SK-N-SH (cell line): ENCODE measurements at regions not wholly inside any gene's neighbourhood (a gene's known extent, or its start where the extent isn't known, plus 50 kb on each side); places are given as distances from the start of the nearest gene placed in this dataset.

Source experiments
- CTCF ChIA-PET: fragments of 300-600, 350-600 bp; formaldehyde crosslinking; extraction: SDS; loops from one replicate; lab custom pipeline; 2021; lab: Yijun Ruan, JAX
- POLR2A ChIA-PET: fragments of 350-600 bp; sonication (Branson Sonifier 250); formaldehyde crosslinking; extraction: SDS; loops from one replicate; lab custom pipeline; 2020; ENCODE audit warnings: antibody characterized with exemption, inconsistent platforms; lab: Yijun Ruan, JAX
- DNase-seq: peaks from one replicate; pipeline ENCODE4 v3.0.0; 2012
- H2AFZ ChIP-seq: fragments of 200-600 bp; sonication (generic); 2 replicates; pipeline ENCODE4 v1.8.1; 2016; ENCODE audit warnings: antibody characterized with exemption, mild to moderate bottlenecking, low read depth
- H3F3A ChIP-seq: fragments of 200-600 bp; sonication (generic); replicated peaks from 2 replicates; pipeline ENCODE3; 2016; ENCODE audit warnings: antibody characterized with exemption, mild to moderate bottlenecking; ENCODE audit not compliant: insufficient read depth
- H3K27ac ChIP-seq, 2 experiments: fragments of 200-500 bp in 1 of 2; fragments of 200-600 bp in 1 of 2; sonication (Bioruptor generic) in 1 of 2; sonication (generic), shearing (Covaris generic) in 1 of 2; 2 replicates each; pipeline versions ENCODE4 v1.5.1 to v1.6.1; 2014 to 2016; ENCODE audit warnings: low read depth in 2 of 2, inconsistent platforms in 1 of 2, low read length in 1 of 2, mild to moderate bottlenecking in 1 of 2, mixed read lengths in 1 of 2
- H3K27me3 ChIP-seq: fragments of 200-600 bp; sonication (generic), shearing (Covaris generic); 2 replicates; pipeline ENCODE4 v1.6.1; 2016; ENCODE audit warnings: mixed run types; ENCODE audit not compliant: insufficient read depth
- H3K36me3 ChIP-seq, 2 experiments: fragments of 200-500 bp in 1 of 2; fragments of 200-600 bp in 1 of 2; sonication (Bioruptor generic) in 1 of 2; sonication (generic) in 1 of 2; replicated peaks in 1 of 2; 2 replicates each; pipeline versions ENCODE3 to v1.5.1; 2014 to 2016; ENCODE audit warnings: low read length in 1 of 2, mild to moderate bottlenecking in 1 of 2; ENCODE audit not compliant: insufficient read depth in 2 of 2, control insufficient read depth in 1 of 2
- H3K4me1 ChIP-seq, 2 experiments: fragments of 200-500 bp in 1 of 2; fragments of 200-600 bp in 1 of 2; sonication (Bioruptor generic) in 1 of 2; sonication (generic), shearing (Covaris generic) in 1 of 2; 2 replicates each; pipeline versions ENCODE4 v1.5.1 to v1.6.1; 2014 to 2016; ENCODE audit warnings: low read depth in 1 of 2, low read length in 1 of 2, mixed run types in 1 of 2; ENCODE audit not compliant: insufficient read depth in 2 of 2, control insufficient read depth in 1 of 2
- H3K4me2 ChIP-seq: fragments of 200-600 bp; sonication (generic), shearing (Covaris generic); 2 replicates; pipeline ENCODE4 v1.6.1; 2017; ENCODE audit warnings: mixed run types
- H3K4me3 ChIP-seq, 2 experiments: fragments of 200-500 bp in 1 of 2; fragments of 200-600 bp in 1 of 2; sonication (Bioruptor generic) in 1 of 2; sonication (generic), shearing (Covaris generic) in 1 of 2; 2 replicates each; pipeline versions ENCODE4 v1.5.1 to v1.8.1; 2014 to 2016; ENCODE audit warnings: low read depth in 2 of 2, inconsistent platforms in 1 of 2, low read length in 1 of 2, mild to moderate bottlenecking in 1 of 2, mixed read lengths in 1 of 2, moderate library complexity in 1 of 2
- H3K79me2 ChIP-seq: fragments of 200-600 bp; sonication (generic); 2 replicates; pipeline ENCODE4 v1.8.1; 2017; ENCODE audit warnings: mild to moderate bottlenecking; ENCODE audit not compliant: insufficient read depth
- H3K9ac ChIP-seq: fragments of 200-600 bp; sonication (generic); 2 replicates; pipeline ENCODE4 v1.6.1; 2017; ENCODE audit warnings: mixed run types
- H3K9me2 ChIP-seq: fragments of 200-600 bp; sonication (generic); 2 replicates; pipeline ENCODE4 v1.6.1; 2017; ENCODE audit warnings: mixed run types
- H3K9me3 ChIP-seq: fragments of 200-600 bp; sonication (generic); 2 replicates; pipeline ENCODE4 v1.6.1; 2017; ENCODE audit warnings: mixed run types, mild to moderate bottlenecking, moderate library complexity
- H4K20me1 ChIP-seq: fragments of 200-600 bp; sonication (generic); 2 replicates; pipeline ENCODE4 v1.6.1; 2017; ENCODE audit warnings: mild to moderate bottlenecking, mixed run types; ENCODE audit not compliant: insufficient read depth
- EZH2phosphoT487 ChIP-seq: fragments of 200-600 bp; sonication (generic); IDR thresholded peaks from 2 replicates; pipeline ENCODE4 v1.6.1; 2017; ENCODE audit warnings: low read depth, mixed run types, mild to moderate bottlenecking, antibody characterized with exemption, moderate library complexity, borderline replicate concordance
- IRF3 ChIP-seq: fragments of 150-350 bp; IDR thresholded peaks from 2 replicates; pipeline ENCODE4 v1.6.1; 2016; ENCODE audit warnings: mild to moderate bottlenecking, low read depth, low read length
- MEF2A ChIP-seq: IDR thresholded peaks from 2 replicates; pipeline ENCODE4 v1.4.0; 2012; ENCODE audit warnings: low read depth, borderline replicate concordance
- NFIC ChIP-seq: IDR thresholded peaks from 2 replicates; pipeline ENCODE4 v1.4.0; 2012; ENCODE audit warnings: borderline replicate concordance
- NRF1 ChIP-seq: IDR thresholded peaks from 2 replicates; pipeline ENCODE4 v1.6.1; 2012; ENCODE audit warnings: low read depth, mild to moderate bottlenecking, low read length
- RFX5 ChIP-seq: IDR thresholded peaks from 2 replicates; pipeline ENCODE4 v1.6.1; 2012; ENCODE audit warnings: mild to moderate bottlenecking, improper control_type of control experiment, low read length
- RXRA ChIP-seq: IDR thresholded peaks from 2 replicates; pipeline ENCODE4 v1.4.0; 2012; ENCODE audit warnings: low read depth, mild to moderate bottlenecking, borderline replicate concordance
- SIN3A ChIP-seq: IDR thresholded peaks from 2 replicates; pipeline ENCODE4 v1.6.1; 2012; ENCODE audit warnings: low read depth, mild to moderate bottlenecking, low read length, moderate library complexity, borderline replicate concordance
- TAF1 ChIP-seq: IDR thresholded peaks from 2 replicates; pipeline ENCODE4 v1.6.1; 2012; ENCODE audit warnings: low read depth, mild to moderate bottlenecking, low read length, moderate library complexity, borderline replicate concordance
- TCF12 ChIP-seq: IDR thresholded peaks from 2 replicates; pipeline ENCODE4 v1.4.0; 2012
- TEAD4 ChIP-seq: IDR thresholded peaks from 2 replicates; pipeline ENCODE4 v1.4.0; 2012; ENCODE audit warnings: mild to moderate bottlenecking, borderline replicate concordance; ENCODE audit not compliant: insufficient read depth
- ZBTB33 ChIP-seq: IDR thresholded peaks from 2 replicates; pipeline ENCODE4 v1.4.0; 2012; ENCODE audit warnings: low read depth, borderline replicate concordance
- WGBS: methylation state at CpG from one replicate; pipeline ENCODE4 v1.1.6; 2017; ENCODE audit warnings: low lambda C conversion rate; 5-methylcytosine and 5-hydroxymethylcytosine counted together
- TF ChIP-seq, protein P1 (sequence below): fragments of 150-350 bp; IDR thresholded peaks from 2 replicates; pipeline ENCODE4 v1.6.1; 2017; ENCODE audit warnings: antibody characterized with exemption, low read length, low read depth, borderline replicate concordance
- TF ChIP-seq, protein P2 (sequence below): IDR thresholded peaks from 2 replicates; pipeline ENCODE4; 2012

DNA sequence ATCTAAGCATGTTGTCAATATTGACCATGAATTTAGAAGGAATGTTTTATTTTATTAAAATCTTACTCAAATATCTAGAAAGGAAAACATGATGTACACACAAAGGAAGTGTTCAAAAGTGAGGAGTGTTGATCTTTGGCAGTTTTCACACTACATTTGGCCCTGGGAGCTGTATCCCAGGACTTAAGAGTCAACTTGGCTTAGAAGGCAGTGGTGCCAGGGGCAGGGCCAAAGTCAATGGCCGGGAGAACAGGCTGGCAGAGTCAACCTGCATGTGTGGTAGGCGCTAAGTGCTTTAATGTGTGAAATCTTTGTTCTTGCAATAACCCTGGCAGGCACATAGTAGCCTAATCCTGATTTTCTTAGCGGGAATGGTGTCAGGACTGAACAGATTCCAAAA, 228.4 kb downstream of the TENT4A start:
- Histone ChIP-seq H3K79me2 (no peaks in the 10 kb centered on the region), H3K4me2 (no peak overlapping the region), H3K36me3 (no peaks in the 10 kb centered on the region), H2AFZ (no peak overlapping the region), H4K20me1 (no peaks in the 10 kb centered on the region), H3F3A (no peaks in the 10 kb centered on the region), H3K9me3 (no peaks in the 10 kb centered on the region), H3K9ac (no peak overlapping the region), H3K9me2 (no peaks in the 10 kb centered on the region), H3K27ac (no peak overlapping the region), H3K27me3 (no peaks in the 10 kb centered on the region), H3K4me3 (no peak overlapping the region), H3K4me1 (no peaks in the 10 kb centered on the region)
- 0% methylated on average over 3 of the region's 3 CpGs for WGBS
- CTCF ChIA-PET, result no interaction called here
- TF ChIP-seq, protein P1, sequence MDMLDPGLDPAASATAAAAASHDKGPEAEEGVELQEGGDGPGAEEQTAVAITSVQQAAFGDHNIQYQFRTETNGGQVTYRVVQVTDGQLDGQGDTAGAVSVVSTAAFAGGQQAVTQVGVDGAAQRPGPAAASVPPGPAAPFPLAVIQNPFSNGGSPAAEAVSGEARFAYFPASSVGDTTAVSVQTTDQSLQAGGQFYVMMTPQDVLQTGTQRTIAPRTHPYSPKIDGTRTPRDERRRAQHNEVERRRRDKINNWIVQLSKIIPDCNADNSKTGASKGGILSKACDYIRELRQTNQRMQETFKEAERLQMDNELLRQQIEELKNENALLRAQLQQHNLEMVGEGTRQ, result no peak
- TF ChIP-seq TAF1 (no peak), MEF2A (no peak), IRF3 (no peak), TCF12 (no peak), RXRA (no peak), NRF1 (no peak), RFX5 (no peak), ZBTB33 (no peak), NFIC (no peak), TEAD4 (no peak), SIN3A (no peak), EZH2phosphoT487 (no peak)
- TF ChIP-seq, protein P2, sequence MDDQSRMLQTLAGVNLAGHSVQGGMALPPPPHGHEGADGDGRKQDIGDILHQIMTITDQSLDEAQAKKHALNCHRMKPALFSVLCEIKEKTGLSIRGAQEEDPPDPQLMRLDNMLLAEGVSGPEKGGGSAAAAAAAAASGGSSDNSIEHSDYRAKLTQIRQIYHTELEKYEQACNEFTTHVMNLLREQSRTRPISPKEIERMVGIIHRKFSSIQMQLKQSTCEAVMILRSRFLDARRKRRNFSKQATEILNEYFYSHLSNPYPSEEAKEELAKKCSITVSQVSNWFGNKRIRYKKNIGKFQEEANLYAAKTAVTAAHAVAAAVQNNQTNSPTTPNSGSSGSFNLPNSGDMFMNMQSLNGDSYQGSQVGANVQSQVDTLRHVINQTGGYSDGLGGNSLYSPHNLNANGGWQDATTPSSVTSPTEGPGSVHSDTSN, result no peak
- no peak for DNase-seq
- POLR2A ChIA-PET, result no interaction called here
